Urothelium cell line (cell line): ENCODE measurements at regions not wholly inside any gene's neighbourhood (a gene's known extent, or its start where the extent isn't known, plus 50 kb on each side); places are given as distances from the start of the nearest gene placed in this dataset.

ENCODE experiments used
- DNase-seq: peaks from one replicate; pipeline ENCODE4 v3.0.0; 2011; ENCODE audit warnings: low spot score, mixed read lengths
- FAIRE-seq: peaks from 2 replicates; lab custom pipeline; 2011; peaks lifted over from hg19 to GRCh38; lab: Jason Lieb, UNC

DNA sequence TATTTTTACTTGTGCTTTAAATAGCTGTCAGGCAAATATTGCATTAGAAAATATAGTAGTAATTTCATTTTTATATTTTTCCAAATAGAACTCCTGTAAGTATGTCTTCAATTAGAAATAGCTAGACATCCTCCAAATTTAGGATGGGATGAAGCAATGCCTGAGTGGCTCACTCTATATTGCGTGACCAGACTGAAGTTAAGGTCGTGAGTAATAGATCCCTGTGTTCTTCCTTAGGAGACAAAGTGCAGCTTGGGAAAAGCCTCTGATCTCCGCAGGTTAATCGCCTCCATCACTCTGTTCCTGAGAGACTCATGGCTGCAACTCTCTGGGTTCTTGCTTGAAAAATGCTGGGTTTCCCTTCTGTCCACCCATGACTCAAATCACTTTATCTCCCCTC is 484.8 kb upstream of the ANKRD30A start:
- DNase-seq (no peak), FAIRE-seq (no peak)

GRCh38 chr10:36638462-36639155 is 486.8 kb upstream of the ANKRD30A start:
- DNase-seq (no peak), FAIRE-seq (no peak)

DNA sequence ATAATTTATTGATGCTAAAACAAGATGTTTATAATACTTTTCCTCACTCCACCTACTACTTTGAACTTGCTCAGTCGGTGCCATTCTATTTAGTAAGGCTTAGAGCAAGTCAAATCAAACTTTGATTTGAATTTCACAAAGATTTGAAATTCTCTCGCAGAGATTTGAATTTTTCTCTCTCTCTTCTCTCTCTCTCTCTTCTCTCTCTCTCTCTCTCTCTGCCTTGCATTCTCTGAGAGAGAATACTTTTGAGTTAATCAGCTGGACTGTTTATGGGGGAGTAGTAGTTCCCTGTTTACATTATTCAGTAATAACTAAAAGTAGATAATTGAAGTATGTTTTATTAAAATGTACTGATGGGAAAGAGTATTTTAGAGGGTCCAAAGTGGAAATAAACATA is 488.5 kb upstream of the ANKRD30A start:
- FAIRE-seq, result no peak
- no peak for DNase-seq

DNA sequence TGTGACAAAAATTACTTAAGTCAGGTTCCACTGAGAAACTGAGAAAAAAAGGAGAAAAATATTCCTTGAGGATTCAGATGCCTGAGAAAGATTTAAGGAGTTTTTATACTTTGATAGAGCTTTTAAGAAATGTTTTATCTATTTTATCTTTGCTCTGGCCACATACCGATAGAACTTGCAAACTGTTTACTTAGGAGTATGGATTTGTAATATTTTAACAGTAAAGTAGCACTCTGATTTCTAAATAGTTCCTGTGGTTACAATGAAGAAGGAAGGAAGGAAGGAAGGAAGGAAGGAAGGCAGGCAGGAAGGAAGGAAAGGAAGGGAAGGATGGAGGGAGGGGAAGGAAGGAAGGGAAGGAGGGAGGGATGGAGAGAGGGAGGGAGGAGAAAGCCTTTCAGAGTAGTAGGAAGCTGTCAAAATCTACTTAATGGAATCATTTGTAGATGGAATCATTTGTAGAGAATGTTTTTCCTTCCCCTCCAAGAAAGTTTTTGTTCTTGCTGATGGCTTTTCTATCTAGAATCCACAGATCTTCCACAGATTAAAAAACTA is 489.0 kb upstream of the ANKRD30A start:
- FAIRE-seq (no peak), DNase-seq (no peak)

DNA sequence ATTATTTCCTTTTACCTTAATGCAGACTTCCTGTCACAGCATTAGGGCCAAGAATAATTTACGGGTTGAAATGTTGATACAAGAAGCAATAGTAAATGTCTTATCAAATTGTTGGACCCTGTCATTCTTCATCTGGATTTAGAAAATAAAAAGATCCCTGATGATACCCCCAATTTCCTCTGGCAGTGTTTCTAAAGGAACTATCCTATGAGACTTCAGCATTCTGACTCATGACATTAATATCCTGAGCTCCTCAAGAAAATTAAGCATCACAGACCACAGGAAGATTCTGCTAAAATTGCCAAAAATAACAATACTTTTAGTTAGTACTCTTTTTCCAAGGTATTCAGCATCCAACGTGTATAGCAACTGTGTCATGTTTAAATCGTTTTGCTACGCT is 490.5 kb upstream of the ANKRD30A start:
- no peak for DNase-seq
- no peak for FAIRE-seq

- no peak for FAIRE-seq
These were observed 495.1 kb upstream of the ANKRD30A start for GRCh38 chr10:36630267-36630666.

DNA sequence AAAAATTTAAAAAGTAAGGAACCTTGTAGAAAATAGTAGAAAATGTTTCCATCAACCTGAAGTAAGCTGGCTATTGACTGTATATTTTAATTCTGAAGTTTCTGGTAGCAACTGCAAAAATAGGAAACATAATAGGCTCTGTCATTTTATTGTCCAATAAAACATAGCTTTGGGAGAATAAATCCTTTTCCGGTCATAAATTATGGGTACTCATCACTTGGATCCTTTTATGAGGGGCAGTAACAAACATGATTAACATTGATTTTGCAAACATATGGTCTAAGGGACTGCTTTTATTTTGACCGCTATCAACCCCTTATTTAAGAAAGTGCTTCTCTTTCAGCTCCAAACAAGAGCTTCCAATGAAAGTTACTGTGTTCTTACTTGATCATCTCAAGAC is 495.9 kb upstream of the ANKRD30A start:
- FAIRE-seq, result no peak
- DNase-seq, result no peak

More at GRCh38 chr10:36630267-36630666, 495.1 kb upstream of the ANKRD30A start:
- DNase-seq, result no peak

- no peak for FAIRE-seq
These were observed 500.8 kb upstream of the ANKRD30A start for GRCh38 chr10:36624551-36625100.

DNA sequence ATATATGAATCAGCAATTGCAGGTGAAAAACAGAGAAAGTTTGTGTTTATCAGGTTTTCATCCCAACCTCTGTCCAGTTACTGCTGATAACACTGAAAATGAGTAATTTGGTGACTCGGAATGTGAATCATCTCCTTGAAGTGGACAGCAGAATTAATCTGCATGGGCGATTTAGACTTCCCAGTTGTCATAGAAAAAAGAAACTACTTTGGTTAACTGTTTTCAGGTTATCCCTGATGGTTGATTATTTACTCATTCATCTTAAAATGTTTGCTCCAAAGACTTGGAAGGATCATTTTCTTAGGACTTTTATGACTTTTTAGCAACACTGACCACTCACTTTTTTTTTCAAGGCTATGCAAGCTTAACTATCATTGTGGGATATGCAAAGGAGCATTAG is 504.1 kb upstream of the ANKRD30A start:
- FAIRE-seq (no peak), DNase-seq (no peak)

More at GRCh38 chr10:36624551-36625100, 500.8 kb upstream of the ANKRD30A start:
- DNase-seq, result no peak

GRCh38 chr10:36612436-36612835 is 513.0 kb upstream of the ANKRD30A start:
- no peak for FAIRE-seq
- no peak for DNase-seq

- DNase-seq, result no peak
These were observed 516.5 kb upstream of the ANKRD30A start for GRCh38 chr10:36608866-36609265.

GRCh38 chr10:36608251-36608650 is 517.1 kb upstream of the ANKRD30A start:
- DNase-seq (no peak), FAIRE-seq (no peak)

More at GRCh38 chr10:36608866-36609265, 516.5 kb upstream of the ANKRD30A start:
- no peak for FAIRE-seq

GRCh38 chr10:36606234-36606839 is 519.1 kb upstream of the ANKRD30A start:
- FAIRE-seq, result no peak
- DNase-seq, result no peak

DNA sequence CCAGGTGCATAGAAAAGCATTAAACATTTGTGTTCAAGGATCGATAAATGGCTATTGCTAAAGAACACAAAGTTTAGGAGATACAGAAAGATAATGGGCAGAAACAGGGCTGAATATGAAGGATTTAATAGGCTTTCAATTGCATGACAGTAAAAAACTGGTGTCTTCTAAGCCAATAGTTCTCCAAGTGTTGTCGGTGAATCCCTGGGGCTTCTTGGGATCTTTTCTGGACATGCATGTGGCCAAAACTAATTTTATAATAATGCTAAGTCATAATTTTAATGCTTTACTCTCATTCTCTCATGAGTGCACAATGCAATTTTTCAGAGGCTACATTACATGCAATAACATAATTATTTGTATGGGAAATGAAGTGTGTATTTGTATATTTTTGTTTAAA is 521.1 kb upstream of the ANKRD30A start:
- FAIRE-seq (no peak), DNase-seq (no peak)

- FAIRE-seq (no peak), DNase-seq (no peak)
These were observed 521.7 kb upstream of the ANKRD30A start for GRCh38 chr10:36603688-36604087.

DNA sequence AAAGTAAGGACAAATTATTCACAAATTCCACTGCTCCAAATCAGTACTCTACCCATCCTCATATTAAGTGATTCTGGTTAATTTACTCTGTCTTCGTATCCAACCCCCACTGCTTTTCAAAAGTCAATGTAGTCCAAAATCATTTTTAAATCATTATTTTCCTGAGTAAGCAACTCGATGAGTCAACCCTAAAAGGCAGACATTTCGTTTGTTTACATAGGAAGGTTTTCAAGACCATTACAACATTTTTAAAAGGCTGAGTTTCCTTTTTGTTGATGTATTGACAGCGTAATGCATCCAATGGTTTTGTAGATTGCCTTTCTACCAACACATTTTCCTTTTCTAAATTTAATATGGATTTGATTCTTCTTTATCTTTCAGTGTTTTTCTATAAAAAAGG is 523.0 kb upstream of the ANKRD30A start:
- no peak for DNase-seq
- FAIRE-seq, result no peak

DNA sequence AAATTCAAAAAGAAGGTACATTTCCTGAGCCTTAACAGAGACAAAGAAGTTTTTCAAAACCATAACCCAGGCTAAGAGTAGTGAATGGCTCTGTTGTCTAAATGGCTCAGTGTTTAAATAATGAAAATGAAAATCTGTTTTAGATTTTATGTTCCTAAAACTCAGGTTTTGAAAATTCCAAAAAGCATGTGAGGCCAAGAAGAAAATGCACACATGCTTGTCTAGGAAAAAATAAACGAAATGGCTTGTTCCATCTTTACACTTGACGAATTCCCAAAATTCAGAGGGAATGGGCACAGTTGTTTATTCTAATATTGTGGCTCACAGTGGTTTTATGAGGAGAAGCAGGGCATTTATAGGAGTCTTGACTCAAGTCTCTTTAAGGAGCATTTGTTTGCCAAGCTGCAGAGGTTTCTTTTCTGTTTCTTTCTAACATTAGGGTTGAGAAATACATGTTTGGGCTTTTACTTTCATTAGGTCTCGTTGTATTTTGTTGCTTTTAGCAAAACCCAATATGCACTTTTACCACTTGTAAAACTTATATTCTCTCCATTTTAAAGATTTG is 527.6 kb upstream of the ANKRD30A start:
- no peak for FAIRE-seq
- DNase-seq, result no peak

DNA sequence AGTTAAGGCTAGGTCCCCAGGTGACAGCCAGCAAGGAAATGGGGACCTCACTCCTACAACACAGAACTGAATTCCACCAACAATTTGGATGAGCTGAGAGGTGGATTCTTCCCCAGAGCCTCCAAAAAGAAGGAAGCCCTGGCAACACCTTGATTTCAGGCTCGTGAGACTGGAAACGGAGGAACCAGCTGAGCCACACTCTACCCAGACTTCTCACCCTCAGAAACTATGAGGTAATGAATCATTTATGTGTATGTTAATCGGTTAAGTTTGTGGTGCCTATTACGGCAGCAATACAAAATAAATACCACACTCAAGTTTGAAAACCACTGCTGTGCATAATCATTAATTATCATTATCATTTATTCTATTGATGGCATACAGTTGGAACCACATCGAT is 532.4 kb upstream of the ANKRD30A start:
- FAIRE-seq, result no peak
- no peak for DNase-seq

DNA sequence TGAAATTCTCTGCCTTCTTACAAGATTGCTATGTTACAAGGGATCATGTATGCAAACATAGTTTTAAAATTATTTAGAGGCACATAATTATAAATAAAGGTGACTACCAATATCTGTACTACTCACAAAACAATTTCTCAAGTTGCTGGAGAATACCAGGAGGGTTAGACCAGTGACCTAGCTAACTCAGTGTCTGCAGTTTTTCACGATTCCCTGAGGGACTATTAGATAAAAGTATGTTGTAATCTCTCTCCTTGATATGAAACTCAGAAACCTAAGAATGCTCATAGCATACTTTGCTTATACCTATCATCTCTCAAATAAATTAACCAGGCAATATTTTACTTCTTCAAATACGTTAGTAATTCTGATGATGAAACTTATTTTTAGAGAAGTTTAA is 534.0 kb upstream of the ANKRD30A start:
- no peak for DNase-seq

GRCh38 chr10:36583690-36584089 is 541.7 kb upstream of the ANKRD30A start:
- FAIRE-seq (no peak), DNase-seq (no peak)

More for the DNA sequence above, 534.0 kb upstream of the ANKRD30A start:
- FAIRE-seq, result no peak

DNA sequence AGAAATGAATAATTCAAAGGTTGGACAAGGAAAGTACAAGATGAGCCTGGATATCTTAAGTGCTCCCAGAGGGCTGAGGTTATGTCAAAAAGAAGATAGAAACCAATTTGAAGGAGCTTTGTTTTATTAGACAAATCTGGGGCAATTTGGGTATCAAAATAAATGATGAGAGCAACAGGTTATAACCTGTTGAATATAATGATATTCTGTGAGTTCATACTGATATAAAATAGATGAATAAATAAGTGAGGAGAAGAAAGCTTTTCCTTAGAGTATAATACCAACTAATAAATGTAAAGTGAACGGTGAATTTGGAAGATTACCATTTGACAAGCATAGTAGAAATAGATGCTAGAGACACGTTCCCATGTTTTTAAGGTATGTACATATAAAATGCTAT is 544.2 kb upstream of the ANKRD30A start:
- DNase-seq (no peak), FAIRE-seq (no peak)

GRCh38 chr10:36578306-36578705 is 547.1 kb upstream of the ANKRD30A start:
- DNase-seq, result no peak
- FAIRE-seq, result no peak
